LNCAP (cell line): ENCODE measurements at regions not wholly inside any gene's neighbourhood (a gene's known extent, or its start where the extent isn't known, plus 50 kb on each side); places are given as distances from the start of the nearest gene placed in this dataset.

Source experiments
- CTCF ChIP-seq: fragments of 450-650 bp; IDR thresholded peaks from 2 replicates; pipeline ENCODE4 v1.5.1; 2017; ENCODE audit warnings: mild to moderate bottlenecking

GRCh38 chr9:129341171-129341986 is 163.3 kb upstream of the IER5L start:
- no peak for TF ChIP-seq CTCF

DNA sequence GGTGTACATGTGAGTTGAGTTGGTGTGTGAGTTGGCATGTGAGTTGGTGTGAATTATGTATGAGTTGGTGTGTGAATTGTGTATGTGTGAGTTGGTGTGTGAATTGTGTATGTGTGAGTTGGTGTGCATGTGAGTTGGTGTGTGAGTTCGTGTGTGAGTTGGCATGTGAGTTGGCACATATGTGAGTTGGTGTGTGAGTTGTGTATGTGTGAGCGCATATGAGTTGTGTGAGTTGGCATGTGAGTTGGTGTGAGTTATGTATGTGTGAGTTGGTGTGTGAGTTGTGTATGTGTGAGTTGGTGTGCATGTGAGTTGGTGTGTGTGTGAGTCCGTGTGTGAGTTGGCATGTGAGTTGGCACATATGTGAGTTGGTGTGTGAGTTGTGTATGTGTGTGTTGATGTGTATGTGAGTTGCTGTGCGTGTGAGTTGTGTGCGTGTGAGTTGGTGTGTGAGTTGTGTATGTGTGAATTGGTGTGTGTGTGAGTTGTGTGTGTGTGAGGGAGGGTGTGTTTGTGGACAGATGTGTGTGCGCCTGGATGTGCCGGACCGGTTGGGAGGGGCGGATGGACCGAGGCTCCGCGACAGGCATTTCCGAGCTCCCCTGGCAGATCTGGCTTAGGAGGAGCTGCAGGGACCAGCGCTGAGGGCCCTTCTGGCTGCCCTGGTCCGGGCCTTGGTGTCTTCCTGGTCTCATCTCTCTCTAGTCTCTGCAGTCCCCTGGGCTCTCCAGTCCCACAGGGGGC is 162.5 kb upstream of the IER5L start:
- no peak for TF ChIP-seq CTCF

DNA sequence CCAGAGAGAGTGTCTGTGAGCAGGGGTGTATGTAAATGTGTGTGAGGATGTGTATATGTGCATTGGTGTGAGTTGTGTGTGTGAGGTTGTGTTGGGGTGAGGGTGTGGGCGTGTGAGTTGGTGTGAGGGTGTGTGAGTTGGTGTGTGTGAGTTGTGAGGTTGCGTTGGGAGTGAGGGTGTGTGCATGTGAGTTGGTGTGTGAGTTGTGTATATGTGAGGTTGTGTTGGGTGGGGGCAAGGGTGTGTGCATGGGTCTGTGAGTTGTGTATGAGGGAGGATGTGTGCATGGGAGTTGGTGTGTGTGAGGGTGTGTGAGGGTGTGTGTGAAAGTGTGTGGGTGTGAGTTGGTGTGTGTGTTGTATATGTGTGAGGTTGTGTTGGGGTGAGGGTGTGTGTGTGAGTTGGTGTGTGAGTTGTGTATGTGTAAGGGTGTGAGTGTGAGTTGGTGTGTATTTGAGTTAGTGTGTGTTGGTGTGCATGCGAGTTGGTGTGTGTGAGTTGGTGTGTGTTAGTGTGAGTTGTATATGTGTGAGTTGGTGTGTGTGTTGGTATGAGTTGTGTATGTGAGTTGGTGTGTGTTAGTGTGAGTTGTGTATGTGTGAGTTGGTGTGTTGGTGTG is 161.6 kb upstream of the IER5L start:
- TF ChIP-seq CTCF, result no peak

GRCh38 chr9:129338724-129339430 is 160.8 kb upstream of the IER5L start:
- TF ChIP-seq CTCF, result no peak

- no peak for TF ChIP-seq CTCF
Observed at GRCh38 chr9:129337336-129338140, 159.5 kb upstream of the IER5L start.

- no peak for TF ChIP-seq CTCF
Observed at GRCh38 chr9:129336601-129337331, 158.7 kb upstream of the IER5L start.
